BLaER1 (cell line): ENCODE measurements at regions not wholly inside any gene's neighbourhood (a gene's known extent, or its start where the extent isn't known, plus 50 kb on each side); places are given as distances from the start of the nearest gene placed in this dataset.
A peak's percentile ranks its signal among the peaks of the same experiment; 100 is the strongest.
"Not testable (repeated sequence)": the region's sequence is repeated elsewhere in the genome, so short reads cannot be mapped to it uniquely, and the experiment has no call there.

Experiments
- H3K27ac ChIP-seq: shearing (Covaris generic); formaldehyde crosslinking; 2 replicates; pipeline ENCODE4 v1.8.1; 2022
- H3K27me3 ChIP-seq: shearing (Covaris generic); formaldehyde crosslinking; 2 replicates; pipeline ENCODE4 v1.8.1; 2022
- H3K36me3 ChIP-seq: shearing (Covaris generic); formaldehyde crosslinking; 2 replicates; pipeline ENCODE4 v1.8.1; 2022
- H3K4me1 ChIP-seq: shearing (Covaris generic); formaldehyde crosslinking; 2 replicates; pipeline ENCODE4 v1.8.1; 2022
- H3K4me2 ChIP-seq: shearing (Covaris generic); formaldehyde crosslinking; 2 replicates; pipeline ENCODE4 v1.8.1; 2022
- H3K4me3 ChIP-seq: shearing (Covaris generic); formaldehyde crosslinking; 2 replicates; pipeline ENCODE4 v1.8.1; 2022
- H3K9ac ChIP-seq: shearing (Covaris generic); formaldehyde crosslinking; 2 replicates; pipeline ENCODE4 v1.8.1; 2022
- H3K9me3 ChIP-seq: shearing (Covaris generic); formaldehyde crosslinking; 2 replicates; pipeline ENCODE4 v1.8.1; 2022
- H4K20me1 ChIP-seq: shearing (Covaris generic); formaldehyde crosslinking; 2 replicates; pipeline ENCODE4 v1.8.1; 2022
- Cebpa-rat ChIP-seq: shearing (Covaris generic); IDR thresholded peaks from 2 replicates; pipeline ENCODE4 v1.8.1; 2022

GRCh38 chr21:15295875-15296274, 231.1 kb upstream of the NRIP1 start:
- Histone ChIP-seq H3K4me2 (no peak overlapping the region), H3K9me3 (peaks cover 14% of the 10 kb centered on the region), H3K27ac (no peak overlapping the region), H3K4me1 (peaks cover 7% of the 10 kb centered on the region; the same call in 1 of the 2 replicates), H3K27me3 (no peaks in the 10 kb centered on the region), H4K20me1 (no peaks in the 10 kb centered on the region), H3K36me3 (no peaks in the 10 kb centered on the region; the same call in 1 of the 2 replicates), H3K9ac (no peak overlapping the region), H3K4me3 (no peak overlapping the region)
- TF ChIP-seq Cebpa-rat = no peak

- Histone ChIP-seq H4K20me1 (no peaks in the 10 kb centered on the region), H3K9ac (no peak overlapping the region), H3K4me1 (peaks cover 7% of the 10 kb centered on the region; the same call in 1 of the 2 replicates), H3K27ac (no peak overlapping the region), H3K4me3 (no peak overlapping the region), H3K27me3 (no peaks in the 10 kb centered on the region), H3K36me3 (no peaks in the 10 kb centered on the region; the same call in 1 of the 2 replicates), H3K9me3 (peaks cover 33% of the 10 kb centered on the region), H3K4me2 (peak overlapping the region; percentile 4; the same call in 1 of the 2 replicates)
- TF ChIP-seq Cebpa-rat = no peak
These were observed 233.0 kb upstream of the NRIP1 start for GRCh38 chr21:15297824-15298223.

DNA sequence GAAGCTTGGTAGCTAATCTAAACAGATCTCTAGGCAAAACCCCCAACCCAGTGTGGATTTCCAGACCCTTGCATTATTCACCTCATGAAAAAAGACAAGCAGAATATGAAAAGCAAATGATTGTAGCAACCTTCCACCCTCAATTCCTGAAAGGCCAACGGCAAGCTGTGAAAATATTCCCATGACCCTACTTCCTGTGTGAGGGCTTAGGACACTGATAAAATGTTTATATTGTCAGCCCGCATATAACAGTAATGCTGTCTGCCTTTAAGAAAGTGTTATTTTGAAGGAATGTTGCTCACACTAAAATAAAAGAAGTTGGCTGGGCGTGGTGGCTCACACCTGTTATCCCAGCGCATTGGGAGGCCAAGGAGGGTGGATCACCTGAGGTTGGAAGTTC, 233.5 kb upstream of the NRIP1 start:
- Histone ChIP-seq H4K20me1 (no peaks in the 10 kb centered on the region), H3K27me3 (no peaks in the 10 kb centered on the region), H3K4me3 (no peak overlapping the region), H3K9me3 (peaks cover 33% of the 10 kb centered on the region), H3K27ac (no peak overlapping the region), H3K9ac (no peak overlapping the region), H3K4me2 (peak overlapping the region; percentile 4; the same call in 1 of the 2 replicates), H3K4me1 (peaks cover 7% of the 10 kb centered on the region; the same call in 1 of the 2 replicates), H3K36me3 (no peaks in the 10 kb centered on the region; the same call in 1 of the 2 replicates)
- no peak for TF ChIP-seq Cebpa-rat

GRCh38 chr21:15298755-15299154, 234.0 kb upstream of the NRIP1 start:
- not testable (repeated sequence) for H3K27me3 ChIP-seq, H4K20me1 ChIP-seq, H3K27ac ChIP-seq, H3K9ac ChIP-seq, H3K4me1 ChIP-seq, H3K36me3 ChIP-seq, H3K4me3 ChIP-seq, H3K4me2 ChIP-seq
- H3K9me3 ChIP-seq = peaks cover 33% of the 10 kb centered on the region

GRCh38 chr21:15300131-15300530, 235.3 kb upstream of the NRIP1 start:
- Histone ChIP-seq H3K9me3 (peaks cover 33% of the 10 kb centered on the region), H3K4me3 (no peak overlapping the region), H3K27me3 (no peaks in the 10 kb centered on the region), H3K36me3 (no peaks in the 10 kb centered on the region; the same call in 1 of the 2 replicates), H4K20me1 (no peaks in the 10 kb centered on the region), H3K4me2 (no peak overlapping the region), H3K9ac (no peak overlapping the region), H3K27ac (no peak overlapping the region), H3K4me1 (peaks cover 7% of the 10 kb centered on the region; the same call in 1 of the 2 replicates)
- no peak for TF ChIP-seq Cebpa-rat

- H3K4me2 ChIP-seq = no peak overlapping the region
- no peak overlapping the region for H3K9ac ChIP-seq
- no peaks in the 10 kb centered on the region; the same call in 1 of the 2 replicates for H3K36me3 ChIP-seq
- no peaks in the 10 kb centered on the region for H3K27me3 ChIP-seq
- H3K4me3 ChIP-seq = no peak overlapping the region; the same call in 1 of the 2 replicates
- peaks cover 33% of the 10 kb centered on the region for H3K9me3 ChIP-seq
- H3K27ac ChIP-seq = no peak overlapping the region
- H4K20me1 ChIP-seq = no peaks in the 10 kb centered on the region
- TF ChIP-seq Cebpa-rat = no peak
- peaks cover 7% of the 10 kb centered on the region; the same call in 1 of the 2 replicates for H3K4me1 ChIP-seq
These were observed 236.2 kb upstream of the NRIP1 start for GRCh38 chr21:15301014-15301413.

GRCh38 chr21:15301736-15302135, 236.9 kb upstream of the NRIP1 start:
- TF ChIP-seq Cebpa-rat = no peak
- peaks cover 33% of the 10 kb centered on the region for H3K9me3 ChIP-seq

GRCh38 chr21:15306271-15306670, 241.5 kb upstream of the NRIP1 start:
- H3K9ac ChIP-seq = no peak overlapping the region
- no peaks in the 10 kb centered on the region for H3K4me1 ChIP-seq
- H3K9me3 ChIP-seq = peaks cover 15% of the 10 kb centered on the region
- H3K27me3 ChIP-seq = no peaks in the 10 kb centered on the region
- no peaks in the 10 kb centered on the region for H3K36me3 ChIP-seq
- TF ChIP-seq Cebpa-rat = no peak
- H3K27ac ChIP-seq = no peak overlapping the region
- H3K4me3 ChIP-seq = no peak overlapping the region
- no peak overlapping the region for H3K4me2 ChIP-seq
- no peaks in the 10 kb centered on the region for H4K20me1 ChIP-seq

More at GRCh38 chr21:15301736-15302135, 236.9 kb upstream of the NRIP1 start:
- Histone ChIP-seq H3K4me1 (peaks cover 7% of the 10 kb centered on the region; the same call in 1 of the 2 replicates), H3K9ac (no peak overlapping the region), H3K36me3 (no peaks in the 10 kb centered on the region; the same call in 1 of the 2 replicates), H3K27ac (no peak overlapping the region), H3K4me2 (no peak overlapping the region), H3K4me3 (no peak overlapping the region), H4K20me1 (no peaks in the 10 kb centered on the region), H3K27me3 (no peaks in the 10 kb centered on the region)

DNA sequence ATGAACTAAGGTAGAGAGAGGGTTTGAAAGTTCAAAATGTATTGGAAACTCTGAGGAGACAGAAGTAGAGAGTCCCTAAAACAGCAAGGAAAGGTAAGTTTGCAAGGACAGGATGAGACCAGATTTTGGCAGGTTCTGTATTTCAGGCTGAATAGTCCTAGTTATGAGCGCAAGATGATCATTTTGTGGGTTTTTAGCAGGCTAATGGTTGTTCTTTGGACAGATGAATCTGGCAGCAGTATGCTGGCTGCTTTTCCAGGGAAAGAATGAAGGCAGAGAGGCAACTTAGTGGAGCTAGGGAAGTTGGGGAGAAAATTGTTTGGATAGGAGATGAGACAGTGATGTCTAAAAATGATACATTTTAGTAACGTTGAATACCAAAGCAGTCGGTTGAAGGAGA, 243.5 kb upstream of the NRIP1 start:
- Histone ChIP-seq H3K27me3 (no peaks in the 10 kb centered on the region), H3K4me3 (no peak overlapping the region), H3K4me1 (no peaks in the 10 kb centered on the region), H3K9ac (no peak overlapping the region), H3K36me3 (no peaks in the 10 kb centered on the region), H4K20me1 (no peaks in the 10 kb centered on the region), H3K27ac (no peak overlapping the region), H3K9me3 (no peaks in the 10 kb centered on the region; the same call in 1 of the 2 replicates), H3K4me2 (no peak overlapping the region)
- no peak for TF ChIP-seq Cebpa-rat

DNA sequence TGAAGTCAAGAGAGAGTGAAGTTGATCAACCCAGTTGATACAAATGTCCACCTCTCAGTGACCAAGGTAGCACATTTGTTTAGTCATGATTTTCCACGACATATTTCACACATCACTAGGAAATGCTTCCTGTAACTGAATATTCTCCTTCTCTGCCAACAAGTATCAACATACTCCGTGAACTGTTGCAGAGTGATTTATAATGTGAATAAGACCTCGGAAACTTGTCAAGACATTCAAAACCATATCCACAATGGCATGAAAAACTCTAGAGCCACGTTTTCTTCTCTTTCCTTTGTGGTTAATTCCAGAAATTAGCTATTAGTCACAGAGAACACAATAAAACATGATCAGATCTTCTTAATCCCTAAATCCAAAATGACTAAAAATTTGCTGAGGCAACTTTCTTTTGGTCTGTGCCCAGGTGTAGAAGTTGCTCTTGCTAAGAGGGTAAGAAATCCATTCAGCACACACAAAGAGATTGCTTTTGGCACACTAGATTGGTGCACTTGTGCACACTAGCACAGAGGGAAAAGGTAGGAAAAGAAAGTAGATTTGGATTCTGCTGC, 244.3 kb upstream of the NRIP1 start:
- no peaks in the 10 kb centered on the region for H3K27me3 ChIP-seq
- H3K9ac ChIP-seq = no peak overlapping the region
- H4K20me1 ChIP-seq = no peaks in the 10 kb centered on the region
- no peaks in the 10 kb centered on the region for H3K36me3 ChIP-seq
- H3K4me1 ChIP-seq = no peaks in the 10 kb centered on the region
- H3K27ac ChIP-seq = no peak overlapping the region
- H3K9me3 ChIP-seq = no peaks in the 10 kb centered on the region; the same call in 1 of the 2 replicates
- no peak overlapping the region for H3K4me3 ChIP-seq
- no peak for TF ChIP-seq Cebpa-rat
- no peak overlapping the region for H3K4me2 ChIP-seq
